Dermis blood vessel endothelial cell (primary cell): ENCODE measurements at regions not wholly inside any gene's neighbourhood (a gene's known extent, or its start where the extent isn't known, plus 50 kb on each side); places are given as distances from the start of the nearest gene placed in this dataset.
"Not testable (repeated sequence)": the region's sequence is repeated elsewhere in the genome, so short reads cannot be mapped to it uniquely, and the experiment has no call there.

Source experiments
- DNase-seq: peaks from one replicate; pipeline ENCODE4 v3.0.0; 2010

DNA sequence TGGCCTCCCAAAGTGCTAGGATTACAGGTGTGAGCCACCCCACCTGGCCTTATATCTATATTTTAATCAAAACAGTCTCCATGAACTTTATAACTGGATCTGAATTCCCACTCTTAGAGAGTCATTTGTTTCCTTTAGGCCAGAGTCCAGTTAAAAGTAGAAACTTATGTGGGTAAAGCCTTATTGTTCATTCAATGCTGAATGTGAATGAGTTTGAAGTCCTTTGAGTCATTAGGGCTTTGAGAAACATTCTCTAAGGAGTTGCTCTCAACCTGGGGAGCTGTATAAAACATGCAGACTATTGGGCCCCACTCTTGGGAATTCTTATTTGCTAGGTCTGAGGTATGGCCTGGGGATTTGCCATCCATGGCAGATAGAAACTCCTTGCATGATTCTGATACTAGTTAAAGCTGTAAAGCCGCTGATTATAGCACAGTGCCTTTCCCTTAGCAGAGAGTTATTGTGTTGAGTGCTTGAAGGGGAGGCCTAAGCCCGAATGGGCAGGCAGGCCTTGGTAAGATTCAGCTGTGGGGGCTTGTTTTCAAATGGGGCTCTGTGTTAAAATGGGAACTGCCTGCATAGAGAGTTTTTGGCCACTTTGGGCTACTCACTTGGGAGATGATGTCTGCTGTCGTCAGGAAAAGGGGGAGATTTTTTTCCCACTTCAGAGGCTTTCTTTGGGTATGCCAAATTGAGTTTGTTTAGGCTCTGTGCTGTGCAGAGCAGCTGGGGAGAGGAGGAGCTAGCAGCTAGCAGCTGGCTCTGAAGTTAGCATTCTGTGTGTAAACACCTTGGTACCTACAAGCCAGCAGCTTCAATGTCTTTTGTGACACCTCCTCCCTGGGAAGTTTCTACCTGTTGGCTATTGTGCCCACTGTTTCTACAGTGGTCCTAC lies 117.5 kb downstream of the DACT1 start:
- DNase-seq, result no peak

DNA sequence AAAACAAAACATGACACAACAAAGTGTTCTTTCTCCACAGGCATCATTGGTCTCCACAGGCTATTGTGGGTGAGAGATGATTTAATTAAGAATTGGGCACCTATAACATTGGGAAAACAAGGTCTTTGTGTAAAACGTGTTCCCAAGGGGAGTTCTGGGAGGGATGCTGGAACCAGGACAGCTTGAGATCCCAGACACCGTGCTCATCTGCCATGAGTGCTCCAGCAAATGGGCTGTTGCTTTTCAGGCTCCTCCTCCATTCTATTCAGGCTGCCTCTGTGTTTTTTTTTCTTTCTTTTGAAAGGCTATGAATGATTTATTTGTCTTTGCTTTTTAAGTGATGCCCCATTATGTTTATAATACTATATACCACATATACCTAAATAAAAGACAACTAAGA lies 122.4 kb downstream of the DACT1 start:
- DNase-seq, result no peak

DNA sequence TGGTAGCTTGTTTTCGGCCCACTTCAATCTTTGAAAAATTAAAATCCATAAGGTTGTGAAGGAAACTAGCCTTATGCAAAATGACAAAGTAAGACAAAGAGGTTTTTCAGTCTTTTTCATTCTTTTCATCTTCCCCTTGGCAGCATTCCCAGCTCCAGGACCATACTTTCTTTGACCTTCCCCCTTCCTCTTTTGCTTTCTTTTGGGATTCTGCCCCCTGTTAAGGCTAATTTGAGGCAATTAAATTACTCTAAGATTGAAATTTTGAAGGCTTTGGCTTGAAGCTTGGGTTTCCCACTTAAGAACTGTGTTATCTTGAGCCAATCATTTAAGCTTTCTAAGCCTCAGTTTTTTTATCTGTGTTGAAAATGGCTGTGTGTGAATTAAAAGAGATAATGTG lies 124.9 kb downstream of the DACT1 start:
- DNase-seq, result no peak

DNA sequence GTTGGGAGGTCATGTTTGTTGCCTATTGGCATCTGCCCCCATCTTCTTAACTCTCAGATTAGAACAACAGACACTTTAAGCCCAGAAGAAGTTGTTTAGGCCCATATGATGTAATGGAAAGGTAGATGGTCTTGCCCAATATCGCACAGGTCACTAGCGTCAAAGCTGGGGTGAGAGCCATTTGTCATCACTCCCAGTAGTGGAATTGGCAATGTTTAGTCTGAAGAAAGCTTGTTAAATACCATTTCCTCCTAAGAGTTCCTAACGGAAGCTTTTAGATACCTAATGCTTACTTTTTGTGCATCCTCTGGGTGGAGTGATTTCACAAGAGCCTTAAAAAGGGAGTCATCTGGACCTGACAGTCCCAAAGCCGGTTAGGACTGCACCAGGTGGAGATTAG lies 125.4 kb downstream of the DACT1 start:
- no peak for DNase-seq

DNA sequence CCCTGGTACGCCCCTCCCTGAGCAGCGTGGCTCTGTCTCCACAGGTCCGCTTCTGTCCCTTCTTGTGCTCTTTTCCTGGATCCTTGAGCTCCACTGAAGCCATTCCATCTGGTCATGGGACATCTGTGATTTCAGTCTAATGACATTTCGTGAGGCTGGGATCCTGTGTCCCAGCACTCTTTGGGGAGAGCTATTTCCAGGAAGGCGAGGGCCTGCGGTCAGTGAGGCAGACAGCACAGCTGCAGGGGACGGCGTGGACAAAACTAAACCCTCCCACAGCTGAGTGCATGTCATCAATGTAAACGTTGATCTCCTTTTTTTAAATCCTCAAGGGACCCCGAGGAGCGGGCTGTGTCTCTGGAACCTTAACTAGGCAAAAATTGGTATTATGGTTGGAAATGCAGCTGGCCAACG lies 127.7 kb downstream of the DACT1 start:
- no peak for DNase-seq

DNA sequence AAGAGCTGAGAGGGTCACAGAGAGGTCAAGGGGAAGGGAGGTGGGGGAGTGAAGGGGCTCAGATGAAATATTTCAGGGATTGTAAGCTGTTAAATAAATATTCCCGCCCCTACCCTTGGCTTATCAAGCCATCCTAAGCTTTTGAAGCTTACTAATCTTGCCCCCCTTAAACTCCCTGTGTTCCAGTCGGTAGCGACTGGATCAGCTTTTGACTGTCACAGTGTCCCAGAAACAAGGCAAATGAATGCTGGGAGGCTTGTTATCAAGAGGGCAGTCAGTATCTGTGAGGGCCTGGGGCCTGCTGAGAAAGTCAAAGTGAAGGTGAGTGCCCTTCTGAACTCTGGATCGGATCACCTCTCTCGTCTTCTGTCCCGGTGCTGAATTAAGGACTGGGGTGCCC lies 128.1 kb downstream of the DACT1 start:
- DNase-seq, result no peak

DNA sequence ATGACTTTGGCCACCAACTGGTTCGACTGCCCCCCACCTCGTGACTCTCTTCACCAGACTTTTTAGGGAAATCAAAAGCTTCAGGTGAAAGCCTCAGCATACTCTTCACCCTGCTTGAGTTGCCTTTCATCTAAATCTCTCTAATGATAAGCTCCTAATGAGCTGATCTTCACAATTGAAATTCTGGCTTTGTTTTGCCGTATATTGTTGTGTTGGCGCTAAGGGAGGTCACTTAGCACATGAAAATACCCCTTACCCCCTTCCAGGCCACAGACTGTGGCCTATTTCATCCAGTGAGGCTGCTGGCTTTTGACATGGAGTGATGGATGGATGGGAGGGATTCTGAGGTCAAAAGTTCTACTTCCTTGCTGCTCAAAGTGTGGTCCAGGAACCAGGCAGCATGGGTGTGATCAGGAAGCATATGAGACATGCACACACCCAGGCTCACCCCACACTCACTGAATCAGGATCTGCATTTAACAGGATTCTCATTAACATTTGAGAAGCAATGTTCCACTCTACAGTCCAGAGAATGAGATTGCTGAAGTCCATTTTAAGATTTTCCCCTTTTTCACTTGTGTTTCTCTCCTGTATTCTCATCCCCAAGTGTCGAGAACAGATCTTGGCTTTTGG lies 131.4 kb downstream of the DACT1 start:
- DNase-seq, result no peak

DNA sequence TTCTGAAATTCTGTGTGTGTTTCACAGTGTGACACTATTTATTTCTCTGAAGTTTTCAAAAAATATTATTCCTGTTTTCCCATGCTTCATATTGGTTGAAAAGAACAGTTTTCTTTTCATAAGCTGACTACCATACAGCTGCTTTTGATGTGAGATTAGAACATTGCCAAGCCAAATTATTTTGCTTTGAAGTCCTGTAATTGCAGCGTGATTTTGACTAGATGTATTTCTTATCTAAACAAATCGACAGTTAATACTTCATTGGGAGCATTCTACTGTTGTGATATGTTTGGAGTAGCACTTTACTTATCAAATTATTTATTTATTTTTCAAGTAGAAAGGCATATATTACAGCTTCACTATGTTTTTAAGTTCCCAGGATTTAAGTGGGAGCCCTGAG lies 132.0 kb downstream of the DACT1 start:
- no peak for DNase-seq

DNA sequence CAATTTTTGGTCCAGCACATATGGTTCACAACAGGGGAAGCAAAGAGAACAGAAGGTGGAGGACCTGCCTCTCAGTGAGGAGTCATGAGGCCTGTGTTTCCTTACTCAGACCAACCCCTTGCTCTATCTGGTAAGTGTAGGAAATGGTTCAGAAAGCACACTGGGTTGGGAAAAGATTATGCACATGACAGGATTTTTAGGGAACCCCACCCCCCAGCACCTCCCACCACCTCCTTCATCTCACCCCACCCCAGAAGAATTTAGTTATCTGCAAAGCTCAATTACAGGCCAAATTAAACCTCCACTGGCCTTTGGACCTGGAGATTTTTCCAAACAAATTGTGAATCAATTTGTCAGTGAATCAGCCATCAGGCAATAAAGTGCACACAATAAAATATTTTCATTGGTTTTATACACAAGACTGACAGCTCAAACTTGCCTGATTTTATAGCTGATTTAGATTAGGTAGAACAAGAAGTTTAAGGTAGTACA lies 132.8 kb downstream of the DACT1 start:
- DNase-seq, result no peak

DNA sequence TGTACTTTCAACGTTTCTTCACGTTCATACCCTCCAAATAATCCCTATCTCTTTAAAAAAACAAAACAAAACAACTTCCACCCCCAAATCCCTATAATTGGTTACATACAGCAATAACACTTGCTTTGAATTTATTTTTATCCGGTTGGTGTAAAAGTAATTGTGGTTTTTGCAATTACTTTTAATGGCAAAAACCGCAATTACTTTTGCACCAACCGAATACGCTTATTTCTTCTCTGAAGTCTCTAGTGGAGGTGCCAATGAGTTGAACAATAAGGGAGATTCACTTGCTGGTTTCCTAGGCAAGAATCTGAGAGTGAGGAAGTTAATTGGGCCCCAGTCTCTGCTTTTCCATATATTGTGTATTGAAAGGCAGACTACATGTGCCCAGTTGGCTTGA lies 133.3 kb downstream of the DACT1 start:
- no peak for DNase-seq

DNA sequence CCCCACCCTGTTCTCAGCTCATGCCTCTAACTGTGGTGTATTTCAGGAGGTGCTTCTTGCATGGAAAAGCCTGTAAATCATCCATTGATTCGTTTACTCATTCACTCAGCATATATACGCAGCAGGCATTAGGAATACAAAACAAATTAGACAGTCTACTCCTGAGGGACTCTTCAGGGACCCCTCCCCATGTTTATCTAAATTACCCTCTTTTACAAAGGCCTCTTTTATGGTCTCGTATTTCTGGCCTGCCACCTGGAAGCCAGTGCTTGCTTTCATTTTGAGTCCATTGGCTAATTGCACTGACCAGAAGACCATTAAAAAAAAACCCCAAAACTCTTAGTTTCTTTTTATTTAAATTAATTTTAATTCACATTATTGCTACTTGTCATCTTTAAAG lies 134.4 kb downstream of the DACT1 start:
- no peak for DNase-seq

DNA sequence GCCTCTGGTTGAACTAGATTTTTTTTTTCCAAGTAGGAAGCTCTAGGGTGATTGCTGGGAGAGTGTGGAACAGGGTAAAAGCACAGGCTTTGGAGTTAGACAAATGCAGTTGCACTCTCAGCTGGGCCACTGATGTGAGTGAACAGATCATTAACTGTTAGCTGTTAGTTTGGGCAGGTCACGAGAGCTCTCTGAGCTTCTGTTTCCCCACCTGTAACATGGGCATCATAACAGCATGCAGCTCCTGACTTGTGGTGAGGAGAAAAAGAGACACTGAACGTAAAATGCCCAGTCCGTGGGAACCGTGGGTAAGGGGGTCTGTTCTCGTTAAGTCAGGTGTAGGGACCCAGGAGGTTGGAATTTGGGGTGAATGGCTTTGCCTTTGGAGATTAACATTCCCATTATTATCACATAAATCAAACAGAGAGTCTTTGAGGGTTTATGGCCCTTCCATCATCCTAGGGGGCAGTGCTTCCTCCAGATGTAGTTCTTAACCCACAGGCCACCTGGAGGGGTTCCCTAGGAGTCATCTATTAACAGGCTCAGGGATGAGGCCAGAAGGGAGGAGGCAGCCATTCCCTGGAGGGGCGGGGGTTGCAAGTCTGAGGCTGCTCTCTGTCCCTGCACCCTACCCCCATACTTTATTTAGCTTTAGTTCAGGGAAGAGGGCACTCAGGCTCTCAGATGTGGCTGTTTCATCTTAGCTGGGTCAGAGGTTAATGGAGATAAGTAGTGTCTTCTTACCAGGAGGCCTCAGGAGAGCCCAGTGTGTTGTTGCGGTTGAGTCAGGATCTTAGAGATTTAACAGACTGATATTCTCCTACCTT lies 135.2 kb downstream of the DACT1 start:
- DNase-seq, result no peak

DNA sequence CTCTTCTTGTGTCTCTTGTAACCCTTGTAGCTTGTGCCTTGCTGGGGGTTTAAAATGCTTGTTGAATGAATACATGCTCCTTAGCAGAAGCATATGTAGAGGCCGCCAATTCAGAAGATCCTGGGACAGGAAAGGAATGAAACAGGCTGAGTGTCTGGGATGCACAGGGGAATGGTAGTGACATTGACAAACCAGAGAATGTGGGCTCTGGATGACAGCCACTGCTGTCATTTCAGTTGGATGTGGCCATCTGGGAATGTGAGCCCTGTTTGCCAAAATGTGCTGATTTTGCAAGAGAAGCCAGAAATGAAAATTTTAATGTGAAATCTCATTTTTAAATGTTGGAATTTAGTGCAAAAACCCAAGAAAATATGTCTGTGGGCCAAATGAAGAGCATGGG lies 136.8 kb downstream of the DACT1 start:
- DNase-seq, result no peak

DNA sequence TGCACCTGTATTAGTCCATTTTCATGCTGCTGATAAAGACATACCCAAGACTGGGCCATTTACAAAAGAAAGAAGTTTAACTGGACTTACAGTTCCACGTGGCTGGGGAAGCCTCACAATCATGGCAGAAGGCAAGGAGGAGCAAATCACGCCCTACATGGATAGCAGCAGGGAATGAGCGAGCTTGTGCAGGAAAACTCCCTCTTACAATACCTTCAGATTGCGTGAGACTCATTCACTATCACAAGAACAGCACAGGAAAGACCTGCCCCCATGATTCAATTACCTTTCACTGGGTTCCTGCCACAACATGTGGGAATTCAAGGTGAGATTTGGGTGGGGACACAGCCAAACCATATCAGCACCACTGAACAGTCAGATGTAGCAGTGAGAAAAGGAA lies 137.4 kb downstream of the DACT1 start:
- DNase-seq, result not testable (repeated sequence)

DNA sequence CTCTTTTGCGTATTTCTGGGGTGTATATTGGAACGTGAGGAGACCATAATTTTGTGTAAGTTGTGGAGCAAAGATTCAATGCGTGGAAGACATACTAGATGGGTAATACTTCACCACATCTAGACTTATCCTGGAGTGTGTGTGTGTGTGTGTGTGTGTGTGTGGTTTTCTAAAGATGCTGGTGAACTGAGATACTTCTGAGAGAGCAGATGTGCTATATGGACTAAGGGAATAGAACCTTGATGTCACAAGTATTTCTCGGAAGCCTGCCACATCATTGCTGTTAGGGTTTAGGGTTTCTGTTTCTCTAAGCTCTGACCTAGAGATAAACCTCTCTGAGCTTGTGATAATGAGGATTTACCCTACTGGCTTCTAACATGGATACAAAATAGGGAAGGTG lies 138.8 kb downstream of the DACT1 start:
- DNase-seq, result no peak

DNA sequence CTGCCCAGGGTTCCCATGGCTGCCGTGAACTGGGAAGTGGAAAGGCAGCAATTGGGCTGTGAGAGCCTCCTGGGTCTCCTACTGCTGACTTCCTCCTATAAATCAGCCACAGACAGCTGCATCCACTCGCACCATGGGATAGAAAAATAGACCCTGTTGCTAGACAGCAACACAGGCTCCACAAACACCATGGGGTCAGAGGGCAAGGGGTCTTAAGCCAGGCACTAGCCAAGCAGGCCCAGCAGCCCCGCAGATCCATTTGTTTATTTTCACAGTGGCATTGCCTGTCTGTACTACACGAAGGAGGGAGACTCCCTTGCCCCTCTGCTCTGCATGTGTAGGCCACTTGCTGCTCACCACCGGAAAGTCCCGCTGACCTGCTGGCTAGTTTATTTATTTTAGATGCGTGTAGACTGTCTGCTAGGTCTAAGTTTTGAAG lies 139.8 kb downstream of the DACT1 start:
- DNase-seq, result no peak

DNA sequence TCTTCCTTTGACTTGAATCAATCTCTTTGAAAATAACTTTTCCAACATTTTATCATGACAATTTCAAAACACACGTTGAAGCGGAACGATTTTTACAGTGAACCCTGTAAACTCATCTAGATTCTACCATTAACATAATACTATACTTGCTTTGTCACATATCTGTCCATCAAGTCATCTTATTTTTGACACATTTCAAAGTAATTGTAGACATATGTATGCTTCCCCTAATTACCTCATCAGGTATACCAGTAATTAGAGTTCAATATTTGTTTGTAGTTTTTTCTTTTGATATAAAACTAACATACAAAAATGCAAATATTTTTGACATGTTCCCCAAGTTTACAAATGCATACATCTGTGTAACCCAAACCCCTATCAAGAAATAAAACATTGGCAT lies 140.4 kb downstream of the DACT1 start:
- DNase-seq, result no peak

DNA sequence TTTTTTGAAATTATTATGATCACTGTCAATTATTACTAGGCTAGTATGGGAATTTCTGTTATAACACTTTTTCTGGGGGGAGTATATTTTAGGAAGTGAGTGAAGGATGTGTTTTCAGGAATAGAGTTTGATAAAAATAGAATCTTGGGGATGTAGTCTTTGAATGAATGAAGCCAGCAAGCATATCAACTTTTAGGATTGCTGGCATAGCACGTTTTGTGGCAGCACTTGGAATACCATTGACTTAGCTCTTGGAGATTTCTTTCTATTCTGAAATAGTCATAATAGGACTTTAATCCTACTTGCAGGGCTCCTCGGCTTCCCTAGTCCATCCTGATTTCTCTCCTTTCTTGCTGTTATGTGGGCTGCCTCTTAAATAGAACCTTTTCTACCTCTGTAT lies 141.6 kb downstream of the DACT1 start:
- DNase-seq, result no peak

DNA sequence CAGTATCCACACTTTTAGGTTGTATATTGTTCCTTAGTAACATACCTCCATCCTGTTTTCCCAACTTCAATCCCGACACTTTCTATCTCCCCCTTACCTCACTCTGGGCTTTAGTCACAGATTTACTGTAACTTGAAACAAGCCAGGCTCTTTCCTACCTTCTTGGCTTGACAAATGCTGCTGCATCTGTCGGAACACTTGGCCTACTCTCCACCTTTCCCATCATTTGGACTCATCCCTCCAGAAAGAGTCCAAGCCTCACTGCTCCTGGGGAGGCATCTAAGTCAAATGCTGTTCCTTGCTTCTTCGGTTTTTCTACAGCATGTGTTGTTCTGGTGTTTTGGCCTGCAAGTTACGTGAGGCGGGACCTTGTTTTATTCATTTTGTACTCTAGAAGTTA lies 142.4 kb downstream of the DACT1 start:
- no peak for DNase-seq

DNA sequence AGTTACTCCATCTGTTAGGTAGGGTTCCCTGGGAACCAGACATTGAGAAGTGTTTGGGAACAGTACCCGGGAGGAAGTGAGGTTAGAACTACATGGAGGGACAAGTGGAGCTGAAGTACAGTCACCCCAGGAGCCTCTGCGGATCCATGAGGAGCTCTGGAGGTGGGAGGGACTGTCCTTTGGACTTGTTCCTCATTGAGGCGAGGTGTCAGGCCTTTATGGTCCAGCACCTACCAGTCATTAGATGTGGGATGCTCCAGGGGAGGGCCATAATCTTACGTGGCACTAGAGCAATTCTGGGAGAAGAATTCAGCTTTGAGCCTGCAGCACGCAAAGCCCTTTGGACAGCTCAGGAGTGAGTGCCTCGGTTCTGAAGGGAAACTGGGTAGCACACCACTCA lies 142.8 kb downstream of the DACT1 start:
- no peak for DNase-seq

DNA sequence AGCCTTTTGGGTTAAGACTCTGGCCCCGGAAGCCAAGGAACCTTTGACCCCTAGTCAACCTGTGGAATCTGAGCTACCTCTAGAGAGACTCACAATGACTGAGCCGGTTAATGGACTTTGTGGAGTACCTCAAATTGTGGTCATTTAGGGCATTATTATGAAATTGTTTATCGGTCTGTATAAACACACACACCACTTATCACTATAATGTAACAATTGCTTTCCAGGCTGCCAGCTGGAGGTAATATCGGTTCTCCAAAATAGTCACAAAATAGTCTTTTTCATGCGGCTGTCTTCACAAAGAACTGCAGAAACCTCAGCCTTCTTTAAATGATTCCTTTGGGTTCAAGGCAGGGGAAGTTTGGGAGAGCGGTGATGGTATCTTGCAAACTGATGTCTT lies 144.2 kb downstream of the DACT1 start:
- no peak for DNase-seq

DNA sequence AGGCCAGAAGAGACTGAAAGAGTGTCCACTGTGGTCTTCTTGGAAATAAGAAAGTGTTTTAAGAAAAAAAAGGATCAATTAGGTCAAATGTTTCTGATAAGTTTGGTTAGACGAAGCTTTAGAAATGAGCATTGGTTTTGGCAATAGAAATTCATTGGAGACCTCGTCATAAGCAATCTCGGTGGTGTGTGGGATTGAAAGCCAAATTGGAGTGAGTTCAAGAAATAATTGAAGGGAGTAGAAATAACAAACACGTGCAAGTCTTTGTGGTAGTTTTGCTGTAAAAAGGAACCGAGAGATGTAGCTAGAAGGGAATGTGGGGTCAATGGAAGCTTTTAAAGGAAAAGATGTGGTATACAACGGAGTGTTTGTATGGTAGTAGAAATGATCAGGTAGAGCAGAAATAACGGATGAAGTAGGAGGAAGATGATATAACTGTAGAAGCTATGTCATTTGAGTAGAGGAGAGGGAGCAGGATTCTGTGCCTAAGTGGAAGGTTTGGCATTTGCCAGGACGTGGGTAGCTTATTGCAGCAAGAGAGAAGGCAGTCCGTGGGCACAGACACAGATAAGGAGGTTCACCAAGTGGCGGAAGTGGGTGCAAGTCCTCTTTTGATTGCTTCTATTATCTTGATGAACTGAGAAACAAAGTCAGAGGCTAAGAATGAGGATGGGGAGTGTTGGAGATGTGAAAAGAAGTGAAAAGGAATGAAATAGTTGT lies 146.2 kb downstream of the DACT1 start:
- no peak for DNase-seq

DNA sequence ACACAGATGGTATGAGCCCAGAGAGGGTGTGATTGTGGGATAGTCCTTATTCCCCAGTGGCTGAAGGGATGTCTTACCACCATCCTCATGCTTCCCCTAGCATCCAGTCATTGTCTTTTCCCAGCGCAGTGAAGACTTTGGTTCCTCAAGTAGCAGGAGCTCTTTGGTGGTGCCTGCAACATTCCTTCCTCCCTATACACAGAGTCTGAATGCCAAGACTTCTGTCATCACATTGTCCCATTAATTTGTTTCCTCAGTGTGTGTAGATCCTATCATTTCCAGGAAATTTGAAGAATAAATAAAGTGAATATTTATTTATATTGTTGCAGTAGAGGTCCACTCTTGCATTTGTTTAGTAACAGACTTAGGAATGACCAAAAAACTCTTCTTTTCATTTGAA lies 147.2 kb downstream of the DACT1 start:
- no peak for DNase-seq
